ENCODE measurements at regions not wholly inside any gene's neighbourhood (a gene's known extent, or its start where the extent isn't known, plus 50 kb on each side); places are given as distances from the start of the nearest gene placed in this dataset.

DNA sequence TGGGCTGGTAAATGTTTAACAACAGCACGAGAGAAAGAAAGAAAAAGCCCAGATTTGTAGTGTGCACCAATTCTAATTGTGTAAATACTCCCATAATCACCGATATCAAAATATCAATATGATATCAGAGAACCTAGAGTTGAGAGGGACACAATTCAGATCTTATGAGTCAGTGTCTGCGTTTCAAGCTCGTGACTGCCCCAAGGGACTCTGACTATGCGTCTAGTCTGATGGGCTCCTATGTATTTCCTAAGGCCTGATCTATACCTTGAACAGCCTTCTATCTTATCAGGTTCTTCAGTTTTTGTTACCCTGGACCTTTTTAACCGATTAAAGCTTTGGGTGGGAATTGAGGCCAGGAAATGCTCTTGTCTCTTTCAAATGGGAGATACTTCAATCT is 243.0 kb upstream of the SLC24A2 start:
- TF ChIP-seq, protein P1, sequence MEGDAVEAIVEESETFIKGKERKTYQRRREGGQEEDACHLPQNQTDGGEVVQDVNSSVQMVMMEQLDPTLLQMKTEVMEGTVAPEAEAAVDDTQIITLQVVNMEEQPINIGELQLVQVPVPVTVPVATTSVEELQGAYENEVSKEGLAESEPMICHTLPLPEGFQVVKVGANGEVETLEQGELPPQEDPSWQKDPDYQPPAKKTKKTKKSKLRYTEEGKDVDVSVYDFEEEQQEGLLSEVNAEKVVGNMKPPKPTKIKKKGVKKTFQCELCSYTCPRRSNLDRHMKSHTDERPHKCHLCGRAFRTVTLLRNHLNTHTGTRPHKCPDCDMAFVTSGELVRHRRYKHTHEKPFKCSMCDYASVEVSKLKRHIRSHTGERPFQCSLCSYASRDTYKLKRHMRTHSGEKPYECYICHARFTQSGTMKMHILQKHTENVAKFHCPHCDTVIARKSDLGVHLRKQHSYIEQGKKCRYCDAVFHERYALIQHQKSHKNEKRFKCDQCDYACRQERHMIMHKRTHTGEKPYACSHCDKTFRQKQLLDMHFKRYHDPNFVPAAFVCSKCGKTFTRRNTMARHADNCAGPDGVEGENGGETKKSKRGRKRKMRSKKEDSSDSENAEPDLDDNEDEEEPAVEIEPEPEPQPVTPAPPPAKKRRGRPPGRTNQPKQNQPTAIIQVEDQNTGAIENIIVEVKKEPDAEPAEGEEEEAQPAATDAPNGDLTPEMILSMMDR (conservative IDR thresholded peaks at IDR 0.05) = no peak
- TF ChIP-seq ZFX (IDR thresholded peaks at IDR 0.05) = no peak

Measured in C4-2B (cell line).